Left ventricle myocardium superior (tissue), 1 donor: ENCODE measurements at regions not wholly inside any gene's neighbourhood (a gene's known extent, or its start where the extent isn't known, plus 50 kb on each side); places are given as distances from the start of the nearest gene placed in this dataset.

Experiments
- ATAC-seq: fragments of 200-7000 bp; cut with Tn5 transposase; one replicate; pipeline ENCODE4 v1.9.1; 2020; ENCODE audit warnings: mild to moderate bottlenecking, moderate library complexity
- DNase-seq: peaks from one replicate; pipeline ENCODE4 v3.0.0-alpha.2; 2020
- intact Hi-C: fragments of 100-400 bp; cut with micrococcal nuclease; formaldehyde crosslinking; loops from one replicate; pipeline ENCODE4 v1.11.0; 2022
- donor health status: DM: no; HTN: yes; CAD: no; lungs with severe emphysema.

DNA sequence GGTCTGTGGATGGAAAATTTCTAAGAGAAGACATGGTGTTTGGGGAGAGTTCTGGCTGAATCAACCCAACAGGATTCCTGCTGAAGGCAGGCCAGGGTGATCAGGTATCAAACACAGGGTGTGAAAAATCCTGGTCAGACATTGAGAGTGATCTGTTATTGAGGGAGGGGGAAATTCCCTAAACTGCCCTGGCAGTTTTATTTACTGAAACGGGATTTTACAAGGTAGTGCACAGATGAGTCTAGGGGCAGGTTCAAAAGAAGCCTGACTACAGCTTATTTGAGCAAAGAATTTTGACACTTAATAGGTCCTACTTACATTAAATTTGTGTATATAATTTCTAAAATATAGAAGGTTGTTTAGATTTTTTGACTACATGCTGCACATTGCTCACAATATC, 569.4 kb upstream of the RGS18 start:
- no peak for ATAC-seq
- no peak for DNase-seq
- intact Hi-C loops: no loop called here

DNA sequence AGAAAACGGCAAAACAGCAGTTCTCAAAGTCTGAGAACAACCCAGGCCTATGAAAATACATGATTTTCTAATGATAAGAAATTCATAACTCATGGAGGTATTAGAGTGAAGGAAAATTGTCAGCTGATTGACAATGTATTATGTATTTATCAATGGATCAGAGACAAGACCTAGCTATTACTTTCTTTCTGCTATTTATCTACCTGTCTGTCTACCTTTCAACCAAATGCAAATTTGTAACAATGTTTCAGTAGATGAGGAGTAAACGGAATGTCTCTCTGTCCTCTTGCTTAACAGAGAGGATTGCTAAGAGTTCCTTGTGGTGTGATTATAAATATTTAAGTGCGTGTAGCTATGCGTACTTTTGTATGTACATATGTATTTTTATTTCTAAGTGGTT, 568.7 kb upstream of the RGS18 start:
- intact Hi-C loops: no loop called here
- ATAC-seq (no peak), DNase-seq (no peak)

DNA sequence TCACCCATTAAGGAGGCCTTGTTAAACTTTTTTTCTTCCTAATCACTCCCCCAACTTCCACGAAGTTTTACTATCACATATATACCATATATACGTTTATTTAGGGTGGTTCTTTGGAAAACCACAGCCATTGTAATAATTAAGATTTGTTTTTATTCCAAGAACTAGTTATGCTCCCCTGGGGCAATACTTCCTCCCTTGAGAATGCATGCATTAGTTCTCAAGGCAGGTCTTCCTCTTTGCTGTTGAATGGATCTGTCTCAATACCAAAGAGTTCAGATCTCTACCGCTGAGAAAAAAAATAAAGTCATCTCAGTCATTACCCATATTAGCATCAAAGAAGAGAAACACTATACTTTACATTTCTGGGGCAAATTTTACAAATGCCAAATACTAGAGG, 567.7 kb upstream of the RGS18 start:
- DNase-seq (no peak), ATAC-seq (no peak)
- intact Hi-C loops: no loop called here

DNA sequence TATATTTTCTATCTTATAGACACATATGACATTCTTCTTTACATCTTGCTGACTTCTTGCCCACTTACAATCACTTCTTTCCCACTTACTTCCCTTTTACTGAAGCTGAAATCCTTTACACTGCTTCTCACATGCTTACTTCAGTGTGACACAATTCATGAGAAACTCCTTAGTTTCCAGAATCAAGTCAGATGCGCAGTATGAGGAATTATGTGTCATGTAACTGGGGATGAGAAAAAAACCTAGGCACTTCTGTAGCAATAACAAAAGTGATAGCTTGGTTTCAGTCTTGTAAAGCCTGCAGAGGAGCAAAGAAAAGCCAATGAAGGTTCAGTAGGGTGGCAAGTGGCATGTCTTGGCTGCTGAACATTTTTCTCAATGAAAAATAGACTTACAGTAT, 566.2 kb upstream of the RGS18 start:
- DNase-seq (no peak), ATAC-seq (no peak)
- intact Hi-C loops: no loop called here

DNA sequence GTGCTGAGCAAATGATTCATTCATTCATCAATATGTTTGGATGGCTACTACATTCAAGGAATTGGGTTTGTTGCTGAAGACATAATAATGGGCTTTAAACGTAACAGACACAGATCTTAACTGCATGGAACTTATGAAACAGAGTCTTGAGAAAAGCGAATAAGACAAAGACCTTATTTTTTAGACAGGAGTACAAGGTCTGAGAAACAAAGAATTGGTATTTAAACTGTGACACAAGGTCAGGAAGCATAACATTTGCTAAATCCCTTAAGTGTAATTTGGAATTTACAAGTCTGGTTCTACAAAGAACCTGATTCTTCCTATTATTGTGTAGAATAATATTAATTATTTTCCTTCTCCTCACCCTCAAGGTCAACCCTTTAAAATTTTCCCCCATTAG, 565.4 kb upstream of the RGS18 start:
- intact Hi-C loops: no loop called here
- ATAC-seq: no peak
- DNase-seq: no peak

DNA sequence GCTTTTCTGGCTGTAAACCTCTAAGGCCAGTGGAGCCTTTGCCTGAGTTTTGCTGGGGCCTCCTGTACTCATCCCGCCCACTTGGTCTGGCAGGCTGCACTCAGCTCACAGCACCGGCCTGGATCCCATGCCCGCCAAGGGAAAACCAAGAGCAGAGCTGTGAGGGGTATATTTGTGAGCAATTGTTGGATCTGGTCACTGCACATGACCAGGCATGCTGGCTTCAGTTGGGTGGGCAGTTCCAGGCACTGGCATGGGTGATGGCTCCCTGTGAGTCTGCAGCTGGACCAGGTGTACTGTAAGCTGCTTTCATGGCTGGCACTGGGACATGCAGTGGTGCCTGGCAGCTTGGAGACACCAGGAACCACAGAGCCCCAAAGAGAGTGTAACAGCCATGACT, 563.1 kb upstream of the RGS18 start:
- no peak for DNase-seq
- no peak for ATAC-seq
- intact Hi-C loops: no loop called here

DNA sequence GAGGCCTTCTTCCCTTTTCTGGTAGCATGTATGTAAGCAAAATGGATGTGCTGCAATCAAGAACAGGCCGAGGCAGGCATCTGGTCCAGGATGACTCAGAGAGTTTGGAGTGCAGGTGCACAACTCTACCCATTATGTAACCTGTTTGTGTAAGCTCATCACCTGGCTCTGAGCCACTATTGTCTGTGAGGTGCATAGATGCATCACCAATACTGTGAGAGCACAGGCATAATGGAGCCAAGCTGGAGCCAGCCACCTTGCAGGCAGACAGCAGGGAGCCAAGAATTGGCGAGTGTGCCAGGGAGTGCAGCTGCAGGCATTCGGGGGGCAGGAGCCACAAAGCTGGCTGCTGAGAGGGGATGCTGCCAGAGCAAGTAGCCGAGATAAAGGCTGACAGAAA, 549.9 kb upstream of the RGS18 start:
- no peak for DNase-seq
- intact Hi-C loops: no loop called here

DNA sequence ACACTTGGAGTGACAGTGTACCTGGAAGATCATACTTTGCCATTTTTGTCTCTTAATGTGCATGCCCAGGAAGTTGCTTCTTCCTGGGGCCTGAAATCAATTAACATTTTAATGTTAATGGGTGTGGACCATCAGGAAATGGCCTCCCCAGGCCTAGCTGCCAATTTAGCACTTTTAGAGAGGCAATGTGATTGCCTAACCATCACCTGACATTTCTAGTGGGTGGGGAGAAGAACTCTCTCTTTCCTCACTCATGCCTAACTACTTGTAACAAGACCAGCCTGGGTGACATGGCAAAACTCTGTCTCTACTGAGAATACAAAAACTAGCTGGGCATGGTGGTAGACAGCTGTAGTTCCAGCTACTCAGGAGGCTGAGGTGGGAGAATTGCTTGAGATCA, 549.0 kb upstream of the RGS18 start:
- no peak for DNase-seq
- intact Hi-C loops: no loop called here
- ATAC-seq: no peak

More for the DNA sequence above, 549.9 kb upstream of the RGS18 start:
- no peak for ATAC-seq

DNA sequence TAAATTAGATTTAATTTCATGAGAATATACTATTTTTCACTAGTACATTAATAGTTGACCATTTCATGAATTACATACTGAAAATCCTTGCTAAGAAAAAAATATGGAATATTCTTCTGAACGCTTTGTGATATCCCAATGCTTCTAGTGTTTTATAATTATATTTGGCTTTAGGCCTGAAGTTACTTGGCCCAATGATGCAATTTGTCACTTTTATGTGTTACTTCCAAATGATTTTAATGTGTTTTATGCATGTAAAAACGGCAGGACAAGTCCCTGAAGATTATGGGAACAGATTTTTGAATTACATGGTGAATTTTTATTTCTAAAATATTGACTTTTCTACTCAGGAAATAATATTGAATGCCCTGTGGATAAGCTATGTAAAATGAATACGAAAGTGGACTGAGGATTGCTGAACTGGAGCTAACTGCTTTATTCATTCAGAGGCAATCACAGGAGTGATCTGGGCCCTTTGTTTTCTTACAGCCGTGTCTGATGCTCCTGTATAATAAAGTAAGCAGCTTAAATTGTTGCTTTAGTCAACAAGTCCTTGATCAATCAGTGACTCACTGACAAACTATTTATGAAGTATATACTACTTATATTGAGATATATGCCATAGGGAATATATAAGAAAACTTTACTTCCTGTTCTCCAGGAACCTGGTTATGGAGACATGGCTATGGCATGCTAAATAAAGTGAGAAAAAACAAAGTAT, 543.0 kb upstream of the RGS18 start:
- DNase-seq: no peak
- intact Hi-C loops: no loop called here
- no peak for ATAC-seq

DNA sequence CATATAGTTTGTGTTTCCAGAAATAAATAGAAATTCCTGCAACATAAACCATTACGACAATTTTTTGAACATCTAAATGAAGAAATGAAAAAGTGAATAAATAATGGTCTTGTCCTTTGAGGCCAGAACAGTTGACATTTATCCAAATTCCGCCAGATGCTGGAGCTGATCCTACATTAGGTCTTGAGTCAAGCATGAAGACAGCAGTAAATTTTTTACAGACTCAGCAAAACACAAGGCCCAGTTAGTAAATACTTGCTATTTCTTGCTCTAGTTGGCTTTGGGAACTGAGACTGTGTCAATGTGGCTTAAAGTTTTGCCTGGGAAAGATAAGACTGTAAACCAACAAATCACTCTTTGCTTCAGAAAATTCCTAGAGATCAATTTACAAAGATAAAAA, 540.1 kb upstream of the RGS18 start:
- ATAC-seq (no peak), DNase-seq (no peak)
- intact Hi-C loops: no loop called here

DNA sequence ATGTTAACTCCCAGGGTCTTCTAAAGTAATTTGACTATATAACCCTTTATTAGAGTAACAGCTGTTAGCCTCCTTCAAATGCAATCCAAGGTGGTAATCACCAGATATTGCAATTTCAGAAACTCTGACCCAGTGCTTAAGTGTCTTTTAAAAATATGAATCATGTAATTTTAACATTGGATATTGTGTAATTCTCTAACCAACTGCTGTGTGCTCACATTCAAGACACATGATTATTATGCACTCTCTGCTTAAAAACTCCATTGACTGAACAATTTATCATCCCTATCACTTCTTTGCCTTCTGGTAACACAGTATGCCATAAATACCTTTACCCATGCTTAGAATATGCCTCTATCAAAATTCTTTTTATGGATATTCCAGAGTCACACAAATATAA, 537.4 kb upstream of the RGS18 start:
- DNase-seq (no peak), ATAC-seq (no peak)
- intact Hi-C loops: no loop called here

DNA sequence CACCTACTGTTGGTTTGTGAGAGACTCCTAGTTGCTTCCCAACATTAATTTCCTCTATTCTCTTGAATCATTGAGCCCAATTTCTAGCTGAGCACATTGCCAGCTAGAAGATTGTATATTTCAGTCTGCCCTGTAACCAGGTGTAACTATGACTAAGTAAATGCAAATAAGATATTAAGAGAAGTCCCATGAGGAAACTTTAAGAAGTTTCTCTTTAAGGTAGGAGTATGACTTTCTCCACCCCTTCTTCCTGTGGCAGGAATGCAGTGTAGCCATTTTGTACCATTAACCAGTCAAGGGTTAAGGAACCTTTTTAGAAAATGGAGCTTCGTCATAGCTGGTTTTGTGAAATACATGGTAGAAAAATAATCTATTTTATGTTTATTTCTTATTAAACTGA, 534.2 kb upstream of the RGS18 start:
- ATAC-seq (no peak), DNase-seq (no peak)
- intact Hi-C loops: no loop called here

DNA sequence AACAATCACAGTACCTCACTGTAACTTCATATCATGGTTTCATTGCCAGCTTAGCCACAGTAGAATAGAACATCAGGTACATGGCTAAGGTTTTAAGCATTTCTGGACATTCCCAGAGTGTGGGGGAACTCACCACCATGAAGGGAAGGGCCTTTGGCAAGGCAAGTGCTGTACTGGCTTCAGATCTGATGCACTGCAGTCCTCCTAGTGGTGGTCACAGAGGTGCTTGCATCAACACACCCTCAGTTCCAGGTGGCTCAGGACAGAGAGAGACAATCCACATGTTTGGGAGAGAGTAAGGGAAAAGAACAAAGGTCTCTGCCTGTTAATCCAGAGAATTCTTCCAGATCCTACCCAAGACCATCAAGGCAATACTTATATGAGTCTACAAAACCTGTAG, 528.4 kb upstream of the RGS18 start:
- DNase-seq: no peak
- ATAC-seq: no peak
- intact Hi-C loops: no loop called here

DNA sequence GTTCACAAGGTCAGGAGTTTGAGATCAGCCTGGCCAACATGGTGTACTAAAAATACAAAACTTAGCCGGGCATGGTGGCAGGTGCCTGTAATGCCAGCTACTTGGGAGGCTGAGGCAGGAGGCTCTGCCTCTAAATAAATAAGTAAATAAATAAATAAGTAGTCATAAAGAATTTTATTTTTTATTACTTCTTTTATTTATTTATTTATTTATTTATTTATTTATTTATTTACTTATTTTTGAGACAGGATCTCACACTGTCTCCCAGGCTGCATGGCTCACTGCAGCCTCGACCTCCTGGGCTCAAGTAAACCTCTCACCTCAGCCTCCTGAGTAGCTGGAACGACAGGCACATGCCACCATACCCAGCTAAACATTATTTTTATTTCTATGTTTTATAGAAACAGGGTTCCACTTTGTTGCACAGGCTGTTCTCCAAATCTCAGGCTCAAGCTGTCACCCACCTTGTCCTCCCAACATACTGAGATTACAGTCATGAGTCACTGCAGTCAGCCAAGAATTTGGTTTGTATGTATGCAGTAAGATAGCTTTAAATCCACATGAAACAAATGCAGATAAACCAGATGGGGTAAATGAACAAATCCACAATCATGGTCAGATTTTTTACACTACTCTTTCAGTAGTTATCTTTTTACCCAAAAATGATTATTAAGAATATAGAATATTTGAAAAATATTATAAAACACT, 523.3 kb upstream of the RGS18 start:
- ATAC-seq (no peak), DNase-seq (no peak)
- intact Hi-C loops: no loop called here

DNA sequence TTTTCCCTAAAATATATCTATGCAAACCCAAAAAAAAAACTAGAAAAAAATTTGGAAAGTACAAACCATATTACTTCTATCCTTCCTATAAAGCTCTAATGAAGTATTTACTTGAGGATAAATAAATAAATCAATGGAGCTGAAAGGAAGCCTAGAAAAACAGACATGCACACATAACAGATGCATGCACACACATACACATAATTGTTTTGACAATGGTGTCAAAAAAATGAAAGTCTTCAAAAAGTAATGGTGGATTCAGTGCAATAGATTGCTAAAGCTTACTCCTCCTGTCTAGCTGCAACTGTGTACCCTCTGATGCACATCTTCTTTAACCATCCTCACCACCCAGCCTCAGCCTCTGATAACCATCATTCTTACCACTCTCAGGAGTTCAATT, 521.9 kb upstream of the RGS18 start:
- intact Hi-C loops: no loop called here
- ATAC-seq (no peak), DNase-seq (no peak)

DNA sequence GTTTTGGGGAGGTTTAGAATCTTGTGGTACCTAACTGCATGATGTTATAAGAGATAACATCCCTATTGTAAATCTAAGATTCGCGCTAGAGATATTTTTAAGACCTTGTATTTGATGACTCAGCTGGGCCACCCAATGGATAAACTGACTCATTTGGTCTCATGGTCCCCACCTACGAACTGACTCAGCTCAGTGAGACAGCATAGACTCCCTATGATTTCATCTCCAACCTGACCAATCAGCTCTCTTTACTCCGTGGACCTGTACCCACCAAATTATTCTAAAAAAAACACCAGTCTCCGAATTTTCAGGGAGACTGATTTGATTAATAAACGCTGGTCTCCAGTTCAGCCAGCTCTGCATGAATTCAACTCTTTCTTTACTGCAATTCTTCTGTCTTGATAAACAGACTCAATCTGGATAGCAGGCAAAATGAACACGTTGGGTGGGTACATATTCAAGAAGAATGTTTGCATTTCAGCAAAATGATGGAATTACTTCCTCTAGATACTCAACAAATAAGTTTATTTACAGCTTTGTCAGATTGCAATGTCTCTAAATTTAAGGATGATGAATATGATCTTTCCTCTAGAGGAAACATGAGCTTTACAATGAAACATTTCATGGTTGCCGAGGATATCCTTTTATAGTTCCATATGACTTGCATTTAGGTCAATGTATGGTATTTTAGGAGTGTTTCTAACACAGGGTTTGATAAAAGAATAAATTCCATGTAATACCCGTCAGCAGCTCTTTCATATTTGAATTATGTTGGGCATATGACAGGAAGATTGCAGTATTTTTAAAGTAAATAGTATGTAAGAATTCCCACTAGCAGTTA, 516.6 kb upstream of the RGS18 start:
- intact Hi-C loops: no loop called here
- DNase-seq (no peak), ATAC-seq (no peak)

DNA sequence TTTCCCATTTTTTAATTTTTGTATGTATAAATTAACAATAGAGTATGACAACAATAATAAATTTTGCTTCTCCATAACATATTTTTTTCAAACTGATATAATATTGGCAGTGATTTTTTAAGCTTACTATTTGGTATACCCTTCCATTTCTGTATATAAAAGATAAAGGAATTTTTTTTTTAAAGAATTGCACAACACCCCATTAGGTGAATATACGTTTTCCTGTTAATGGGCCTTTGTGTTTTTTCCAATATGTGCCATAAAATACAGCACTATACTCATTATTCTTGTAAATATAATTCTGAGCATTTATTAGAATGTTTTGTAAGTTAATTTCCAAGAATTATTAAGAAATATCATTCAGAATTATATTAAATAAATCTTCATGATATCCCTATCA, 515.2 kb upstream of the RGS18 start:
- intact Hi-C loops: no loop called here
- no peak for DNase-seq
- ATAC-seq: no peak

DNA sequence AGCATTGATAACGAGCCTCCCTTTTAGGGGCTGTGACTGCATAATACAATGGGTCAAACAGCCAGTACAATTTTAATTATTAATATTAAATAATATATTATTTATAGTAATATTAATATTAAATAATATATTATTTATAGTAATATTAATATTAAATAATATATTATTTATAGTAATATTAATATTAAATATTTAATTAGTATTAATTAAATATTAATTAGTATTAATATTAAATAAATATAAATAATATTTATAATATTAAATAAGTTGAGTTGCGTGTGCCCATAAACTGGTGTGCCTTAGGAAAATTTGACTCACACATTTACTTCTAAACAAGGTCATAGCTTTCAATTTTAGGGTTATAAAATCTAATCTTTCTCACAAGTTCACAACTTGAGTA, 509.3 kb upstream of the RGS18 start:
- intact Hi-C loops: no loop called here
- no peak for DNase-seq
- no peak for ATAC-seq

DNA sequence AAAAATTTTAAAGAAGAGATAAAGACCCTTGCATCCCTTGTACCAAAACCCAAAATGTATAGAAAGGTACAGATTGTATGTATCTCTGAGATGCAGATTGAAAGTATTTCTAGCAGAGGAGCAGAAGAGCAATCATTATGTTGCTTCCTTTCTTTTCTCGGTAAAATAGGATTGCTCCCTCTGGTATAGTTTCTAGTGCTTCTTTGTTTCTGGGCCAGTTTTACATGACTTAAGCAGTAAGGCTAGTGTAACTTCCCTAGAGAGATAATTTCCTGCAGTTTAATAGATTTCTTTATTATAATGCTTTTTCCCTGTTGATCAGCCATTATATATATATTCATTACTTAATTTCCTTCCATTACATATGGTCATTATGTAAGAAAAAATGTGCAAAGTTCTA, 496.2 kb upstream of the RGS18 start:
- DNase-seq (no peak), ATAC-seq (no peak)
- intact Hi-C loops: no loop called here

DNA sequence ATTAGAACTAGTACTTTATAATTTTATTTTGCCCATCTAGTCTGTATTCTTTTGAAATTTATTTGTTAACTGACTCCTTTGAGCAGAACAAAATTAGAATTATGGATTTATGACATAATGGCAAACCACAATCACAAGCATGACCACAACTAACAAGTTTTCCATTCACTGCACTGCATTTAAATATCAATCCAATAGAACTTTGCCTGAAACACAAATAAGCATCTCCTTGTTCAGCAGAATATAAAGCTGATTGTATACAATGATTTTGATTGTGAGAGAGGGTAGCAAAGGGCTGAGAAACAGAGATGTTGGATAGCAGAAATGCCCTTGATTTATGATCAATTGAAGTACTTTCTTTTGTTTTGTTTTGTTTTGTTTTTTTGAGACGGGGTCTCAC, 495.5 kb upstream of the RGS18 start:
- no peak for DNase-seq
- intact Hi-C loops: no loop called here
- no peak for ATAC-seq

DNA sequence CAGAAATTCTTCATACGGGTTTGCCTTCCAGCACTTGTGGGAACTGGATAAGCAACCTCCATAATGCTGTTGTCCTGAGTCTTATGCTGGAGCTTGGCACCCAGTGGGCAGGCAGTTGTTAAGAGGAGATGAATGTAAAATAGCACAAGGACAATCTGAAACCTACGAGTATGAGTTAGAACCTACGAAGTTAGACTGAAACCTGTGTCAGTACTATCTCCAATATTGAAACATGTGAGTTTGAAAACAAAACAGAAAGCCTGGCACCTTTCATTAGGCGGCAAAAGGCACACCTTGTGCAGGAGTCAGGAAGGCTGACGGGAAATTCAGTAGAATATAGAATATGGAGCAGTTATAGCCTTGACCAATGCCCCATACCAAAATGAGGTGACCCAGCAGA, 489.7 kb upstream of the RGS18 start:
- no peak for ATAC-seq
- no peak for DNase-seq
- intact Hi-C loops: no loop called here
